Mesodermal cell (in vitro differentiated cells): ENCODE measurements at regions not wholly inside any gene's neighbourhood (a gene's known extent, or its start where the extent isn't known, plus 50 kb on each side); places are given as distances from the start of the nearest gene placed in this dataset.
A peak's percentile ranks its signal among the peaks of the same experiment; 100 is the strongest.

Experiments used
- H3K27ac ChIP-seq: 2 replicates; pipeline ENCODE4 v1.7.0; 2013; ENCODE audit warnings: mild to moderate bottlenecking, low read depth, low read length, moderate library complexity; ENCODE audit not compliant: severe bottlenecking
- H3K36me3 ChIP-seq: 2 replicates; pipeline ENCODE4 v1.7.1; 2013; ENCODE audit warnings: mild to moderate bottlenecking, low read length, moderate library complexity; ENCODE audit not compliant: control insufficient read depth, insufficient read depth
- H3K4me1 ChIP-seq: one replicate; pipeline ENCODE4 v1.7.1; 2013; ENCODE audit warnings: mild to moderate bottlenecking, low read length; ENCODE audit not compliant: insufficient read depth, control insufficient read depth, poor library complexity, severe bottlenecking
- H3K4me3 ChIP-seq: 2 replicates; pipeline ENCODE4 v1.7.0; 2013; ENCODE audit warnings: low read length, control low read depth, mild to moderate bottlenecking; ENCODE audit not compliant: insufficient read depth, poor library complexity, severe bottlenecking; ENCODE audit errors: extremely low read depth
- H3K9me3 ChIP-seq: 2 replicates; pipeline ENCODE4 v1.7.1; 2013; ENCODE audit warnings: mild to moderate bottlenecking, low read length, moderate library complexity; ENCODE audit not compliant: control insufficient read depth
- WGBS, 2 experiments: methylation state at CpG; one replicate each; pipeline ENCODE4 v1.1.5; 2013; ENCODE audit warnings: missing lambda C conversion rate in 2 of 2; ENCODE audit not compliant: insufficient coverage in 2 of 2; 5-methylcytosine and 5-hydroxymethylcytosine counted together

DNA sequence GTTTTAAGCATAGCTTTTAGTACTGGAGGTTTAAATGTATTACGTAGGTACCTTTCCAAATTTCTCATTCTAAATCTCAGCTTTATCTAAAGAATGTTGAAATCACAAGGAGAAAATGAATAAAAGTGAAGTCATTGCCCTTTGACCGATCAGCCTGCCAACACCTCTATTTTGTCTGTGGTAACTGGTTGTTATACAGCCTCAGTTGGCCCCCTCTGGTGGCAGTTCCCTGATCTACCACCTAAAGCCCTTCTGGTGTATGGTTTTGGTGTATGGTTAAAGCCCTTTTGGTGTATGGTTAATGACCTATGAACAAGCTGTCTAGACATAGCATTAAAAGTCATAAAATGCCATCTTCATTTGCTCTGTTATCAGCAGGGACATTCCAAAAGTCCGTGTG lies 378.2 kb upstream of the AZI2 start:
- no peaks in the 10 kb centered on the region for H3K4me1 ChIP-seq
- no peaks in the 10 kb centered on the region for H3K36me3 ChIP-seq
- no peak overlapping the region for H3K4me3 ChIP-seq
- 67% methylated on average over 1 of the region's 3 CpGs; no CpG with 5 or more reads in 1 of the 2 experiments for WGBS, 2 experiments
- H3K27ac ChIP-seq = no peak overlapping the region
- no peaks in the 10 kb centered on the region for H3K9me3 ChIP-seq

DNA sequence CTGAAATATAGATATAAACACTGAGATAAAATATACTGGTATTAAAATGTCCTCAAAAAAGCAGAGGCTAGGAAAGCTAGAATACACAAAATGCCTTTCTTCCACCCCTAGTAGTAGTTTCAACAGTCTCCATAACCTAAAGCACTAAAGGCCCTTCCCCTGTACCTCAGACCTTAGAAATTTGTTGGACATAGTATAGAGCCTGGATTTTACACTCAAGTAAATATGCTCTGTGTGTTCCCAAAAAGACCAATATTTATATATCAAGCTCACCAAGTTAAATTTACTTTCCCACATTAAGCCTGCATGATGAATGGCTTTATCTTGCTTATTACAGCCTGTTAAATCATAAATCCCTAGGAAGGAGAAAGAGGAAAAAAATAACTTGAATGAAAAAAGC lies 378.7 kb upstream of the AZI2 start:
- no peaks in the 10 kb centered on the region for H3K9me3 ChIP-seq
- no peaks in the 10 kb centered on the region for H3K36me3 ChIP-seq
- H3K4me3 ChIP-seq = no peak overlapping the region
- H3K4me1 ChIP-seq = no peaks in the 10 kb centered on the region
- H3K27ac ChIP-seq = no peak overlapping the region

- Histone ChIP-seq H3K36me3 (no peaks in the 10 kb centered on the region), H3K4me1 (no peaks in the 10 kb centered on the region), H3K4me3 (no peak overlapping the region), H3K9me3 (no peaks in the 10 kb centered on the region), H3K27ac (no peak overlapping the region)
- no CpG with 5 or more reads among the region's 2 CpGs for WGBS, 2 experiments
These were observed 389.8 kb upstream of the AZI2 start for GRCh38 chr3:28738425-28738824.

GRCh38 chr3:28739647-28740046 lies 391.0 kb upstream of the AZI2 start:
- no peaks in the 10 kb centered on the region for H3K36me3 ChIP-seq
- H3K4me1 ChIP-seq = peaks cover 5% of the 10 kb centered on the region
- no peaks in the 10 kb centered on the region for H3K9me3 ChIP-seq
- WGBS, 2 experiments = 80% methylated on average over 1 of the region's 1 CpG; no CpG with 5 or more reads in 1 of the 2 experiments
- no peak overlapping the region for H3K4me3 ChIP-seq
- H3K27ac ChIP-seq = no peak overlapping the region

DNA sequence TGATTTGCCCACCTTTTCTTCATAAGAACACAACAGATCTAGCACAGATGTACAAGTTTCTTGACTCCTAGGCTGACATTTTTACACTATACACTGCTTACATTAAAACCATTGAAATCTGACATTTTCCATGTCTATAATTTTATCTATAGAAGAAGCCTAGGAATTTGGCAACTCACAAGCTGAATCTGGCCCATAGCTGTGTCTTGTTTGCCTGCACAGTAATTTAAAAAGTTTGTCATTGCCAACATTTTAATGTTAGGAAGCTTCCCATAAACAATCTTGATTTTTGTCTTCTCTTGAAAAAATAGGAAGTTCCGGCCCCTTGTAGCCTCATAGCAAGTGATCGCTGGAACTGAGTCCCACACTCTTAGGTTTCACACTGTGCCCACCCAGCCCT lies 394.6 kb upstream of the AZI2 start:
- whole genome bisulfite sequencing, 2 experiments = 85 to 100% methylated on average over 2 of the region's 2 CpGs
- H3K36me3 ChIP-seq = no peaks in the 10 kb centered on the region
- peaks cover 15% of the 10 kb centered on the region for H3K4me1 ChIP-seq
- no peak overlapping the region for H3K4me3 ChIP-seq
- no peak overlapping the region for H3K27ac ChIP-seq
- H3K9me3 ChIP-seq = no peaks in the 10 kb centered on the region

DNA sequence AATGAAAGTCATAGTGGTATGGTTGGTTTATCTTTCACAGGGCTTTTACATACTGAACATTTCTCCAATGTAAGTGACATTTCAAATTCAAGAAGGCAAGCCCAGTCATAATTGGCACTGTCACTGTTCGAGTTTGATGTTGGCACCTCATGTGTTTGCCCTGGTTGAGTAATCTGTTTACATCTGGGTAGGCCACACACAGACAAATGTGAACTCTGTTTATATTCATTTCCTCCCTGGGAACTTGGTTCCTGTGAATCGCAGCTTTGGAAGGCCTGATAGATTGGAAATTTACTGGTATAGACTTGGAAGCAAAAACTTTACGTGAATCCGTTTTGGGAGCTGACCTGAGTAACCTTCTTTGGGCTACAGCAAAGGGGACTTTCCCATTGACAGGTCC lies 395.2 kb upstream of the AZI2 start:
- no peak overlapping the region for H3K4me3 ChIP-seq
- 90 to 100% methylated on average over 1 to 4 of the region's 4 CpGs for WGBS, 2 experiments
- H3K4me1 ChIP-seq = peaks cover 15% of the 10 kb centered on the region
- no peaks in the 10 kb centered on the region for H3K36me3 ChIP-seq
- peak overlapping the region; percentile 30 for H3K27ac ChIP-seq
- no peaks in the 10 kb centered on the region for H3K9me3 ChIP-seq

- H3K27ac ChIP-seq = no peak overlapping the region
- H3K4me1 ChIP-seq = peaks cover 15% of the 10 kb centered on the region
- no peaks in the 10 kb centered on the region for H3K36me3 ChIP-seq
- no peak overlapping the region for H3K4me3 ChIP-seq
- peaks cover 4% of the 10 kb centered on the region for H3K9me3 ChIP-seq
- 100% methylated on average over 1 to 3 of the region's 4 CpGs for WGBS, 2 experiments
These were observed 396.8 kb upstream of the AZI2 start for GRCh38 chr3:28745436-28745835.

- Histone ChIP-seq H3K36me3 (no peaks in the 10 kb centered on the region), H3K4me3 (no peak overlapping the region), H3K9me3 (peaks cover 6% of the 10 kb centered on the region), H3K27ac (no peak overlapping the region), H3K4me1 (peaks cover 15% of the 10 kb centered on the region)
- WGBS, 2 experiments = 95 to 100% methylated on average over 2 to 3 of the region's 6 CpGs
These were observed 397.4 kb upstream of the AZI2 start for GRCh38 chr3:28745916-28746617.

- peaks cover 15% of the 10 kb centered on the region for H3K4me1 ChIP-seq
- H3K4me3 ChIP-seq = no peak overlapping the region
- H3K27ac ChIP-seq = no peak overlapping the region
- H3K9me3 ChIP-seq = peaks cover 11% of the 10 kb centered on the region
- H3K36me3 ChIP-seq = no peaks in the 10 kb centered on the region
- WGBS, 2 experiments = 80 to 100% methylated on average over 1 of the region's 2 CpGs
These were observed 398.4 kb upstream of the AZI2 start for GRCh38 chr3:28746990-28747389.

DNA sequence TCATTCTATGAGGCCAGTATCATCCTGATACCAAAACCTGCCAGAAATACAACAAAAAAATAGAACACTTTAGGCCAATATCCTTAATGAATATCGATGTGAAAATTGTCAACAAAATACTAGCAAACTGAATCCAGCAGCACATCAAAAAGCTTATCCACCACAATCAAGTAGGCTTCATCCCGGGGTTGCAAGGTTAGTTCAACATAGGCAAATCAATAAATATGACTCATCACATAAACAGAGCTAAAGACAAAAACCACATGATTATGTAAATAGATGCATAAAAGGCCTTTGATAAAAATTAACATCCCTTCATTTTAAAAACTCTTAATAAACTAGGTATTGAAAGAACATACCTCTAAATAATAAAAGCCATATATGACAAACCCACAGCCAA lies 403.2 kb upstream of the AZI2 start:
- no peak overlapping the region for H3K27ac ChIP-seq
- no peak overlapping the region for H3K4me3 ChIP-seq
- peaks cover 11% of the 10 kb centered on the region for H3K9me3 ChIP-seq
- H3K4me1 ChIP-seq = no peaks in the 10 kb centered on the region
- no peaks in the 10 kb centered on the region for H3K36me3 ChIP-seq
- WGBS, 2 experiments = 100% methylated on average over 1 of the region's 2 CpGs; no CpG with 5 or more reads in 1 of the 2 experiments

DNA sequence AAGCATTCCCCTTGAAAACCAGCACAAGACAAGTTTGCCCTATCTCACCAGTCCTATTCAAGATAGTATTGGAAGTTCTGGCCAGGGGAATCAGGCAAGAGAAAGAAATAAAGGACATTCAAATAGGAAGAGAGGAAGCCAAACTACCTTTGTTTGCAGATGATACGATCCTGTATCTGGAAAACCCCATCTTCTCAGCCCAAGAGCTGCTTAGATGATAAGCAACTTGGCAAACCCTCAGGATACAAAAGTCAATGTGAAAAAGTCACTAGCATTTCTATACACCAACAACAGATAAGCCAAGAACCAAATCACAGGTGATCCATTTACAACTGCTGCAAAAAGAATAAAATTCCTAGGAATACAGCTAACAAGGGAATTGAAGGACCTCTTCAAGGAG lies 403.7 kb upstream of the AZI2 start:
- no peaks in the 10 kb centered on the region for H3K4me1 ChIP-seq
- H3K36me3 ChIP-seq = no peaks in the 10 kb centered on the region
- peaks cover 11% of the 10 kb centered on the region for H3K9me3 ChIP-seq
- 86% methylated on average over 1 of the region's 1 CpG; no CpG with 5 or more reads in 1 of the 2 experiments for WGBS, 2 experiments
- no peak overlapping the region for H3K4me3 ChIP-seq
- H3K27ac ChIP-seq = no peak overlapping the region
